HG03139 (cell line): ENCODE measurements at regions not wholly inside any gene's neighbourhood (a gene's known extent, or its start where the extent isn't known, plus 50 kb on each side); places are given as distances from the start of the nearest gene placed in this dataset.

Source experiments
- ATAC-seq: cut with Tn5 transposase; IDR thresholded peaks from one replicate; pipeline ENCODE4 v1.9.1; 2021; ENCODE audit not compliant: unreplicated experiment

DNA sequence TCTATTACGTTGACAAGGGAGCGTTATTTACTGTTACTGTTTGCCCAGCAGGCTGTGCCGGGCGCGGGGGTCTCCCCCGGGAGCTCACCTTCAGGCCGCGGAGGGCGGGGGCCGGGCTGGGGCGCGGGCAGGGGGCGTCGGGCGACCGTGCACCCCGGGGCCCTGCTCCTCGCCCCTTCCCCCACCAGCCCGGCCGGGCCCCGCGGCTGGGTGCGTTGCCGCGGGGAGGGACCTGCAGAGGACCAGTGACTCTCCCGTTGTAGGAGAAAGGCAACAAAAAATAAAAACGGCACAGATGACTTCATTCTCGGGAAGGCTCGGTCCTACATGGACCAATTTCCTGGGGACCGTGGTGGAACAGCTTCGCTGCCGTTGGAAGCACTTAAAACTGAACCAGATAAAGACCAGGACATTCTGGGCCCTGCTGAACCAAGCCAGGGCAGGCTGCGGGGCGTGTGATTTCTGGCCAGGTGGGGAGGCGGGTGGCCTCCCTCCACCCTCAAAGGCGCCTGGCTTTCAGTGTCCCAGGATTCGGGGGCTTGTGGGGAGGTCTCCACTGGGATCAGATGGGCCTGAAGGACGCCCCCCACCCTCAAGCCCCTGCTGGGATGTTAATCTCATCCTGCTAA, 57.4 kb downstream of the IGLL1 start:
- ATAC-seq: no peak

DNA sequence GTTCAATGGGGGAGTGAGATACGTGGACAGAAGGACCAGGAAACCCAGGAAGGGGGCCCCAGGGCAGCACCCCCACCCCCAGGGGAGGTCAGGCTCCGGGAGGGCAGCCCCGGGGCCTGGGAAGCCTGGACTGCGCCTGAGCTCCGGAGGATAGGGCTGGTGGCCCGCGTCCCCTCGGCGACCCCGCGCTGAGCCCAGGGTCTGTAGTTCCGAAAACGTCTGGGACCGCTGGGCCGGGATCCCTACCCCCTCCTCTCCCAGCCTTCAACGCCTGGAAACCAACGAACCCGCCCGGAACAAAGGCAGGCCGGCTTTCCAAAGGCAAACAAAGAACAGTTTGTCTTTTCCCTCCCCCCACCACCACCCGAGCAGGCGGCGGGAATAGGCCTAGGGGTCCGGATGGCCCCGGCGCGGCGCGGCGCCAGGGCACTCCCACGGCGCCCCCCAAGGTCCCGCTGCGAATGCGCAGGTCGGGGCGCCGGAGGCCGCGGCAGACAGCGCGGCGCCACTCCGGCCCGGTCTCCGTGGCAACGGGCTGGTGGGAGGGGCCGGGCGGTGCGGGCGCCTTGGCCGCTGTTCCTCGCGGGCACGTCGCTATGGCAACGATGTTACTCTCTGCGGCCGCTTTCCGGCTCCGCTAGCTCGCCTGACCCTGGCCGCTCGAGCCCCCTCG, 58.5 kb downstream of the IGLL1 start:
- ATAC-seq: peak; percentile 58

DNA sequence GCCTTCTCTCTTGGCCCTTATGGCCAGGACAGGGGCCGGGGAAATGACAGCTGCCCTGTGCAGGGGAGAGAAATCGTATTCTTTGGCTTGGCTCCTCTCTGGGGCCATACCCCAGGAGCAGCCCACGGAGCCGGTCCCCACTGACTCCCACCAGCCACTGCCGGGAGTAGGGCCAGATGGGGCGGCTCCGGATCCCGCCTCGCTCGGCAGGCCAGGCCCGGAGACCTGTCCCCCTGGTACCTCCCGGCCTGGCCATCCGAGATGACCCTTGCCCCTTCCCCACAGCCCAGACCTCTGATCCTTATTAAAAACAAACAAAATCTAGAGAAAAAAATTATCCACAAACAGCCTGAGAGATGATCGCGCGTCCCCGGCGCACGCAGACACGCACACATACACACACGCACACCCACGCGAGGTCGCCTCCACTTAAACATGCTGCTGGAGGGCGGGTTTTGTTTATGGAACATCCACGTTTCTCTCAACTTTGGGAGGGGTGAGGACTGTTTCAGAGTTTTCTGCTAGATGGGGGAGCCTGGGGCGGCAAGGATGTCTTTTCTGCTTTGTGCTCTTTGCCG, 59.1 kb downstream of the IGLL1 start:
- ATAC-seq: no peak

DNA sequence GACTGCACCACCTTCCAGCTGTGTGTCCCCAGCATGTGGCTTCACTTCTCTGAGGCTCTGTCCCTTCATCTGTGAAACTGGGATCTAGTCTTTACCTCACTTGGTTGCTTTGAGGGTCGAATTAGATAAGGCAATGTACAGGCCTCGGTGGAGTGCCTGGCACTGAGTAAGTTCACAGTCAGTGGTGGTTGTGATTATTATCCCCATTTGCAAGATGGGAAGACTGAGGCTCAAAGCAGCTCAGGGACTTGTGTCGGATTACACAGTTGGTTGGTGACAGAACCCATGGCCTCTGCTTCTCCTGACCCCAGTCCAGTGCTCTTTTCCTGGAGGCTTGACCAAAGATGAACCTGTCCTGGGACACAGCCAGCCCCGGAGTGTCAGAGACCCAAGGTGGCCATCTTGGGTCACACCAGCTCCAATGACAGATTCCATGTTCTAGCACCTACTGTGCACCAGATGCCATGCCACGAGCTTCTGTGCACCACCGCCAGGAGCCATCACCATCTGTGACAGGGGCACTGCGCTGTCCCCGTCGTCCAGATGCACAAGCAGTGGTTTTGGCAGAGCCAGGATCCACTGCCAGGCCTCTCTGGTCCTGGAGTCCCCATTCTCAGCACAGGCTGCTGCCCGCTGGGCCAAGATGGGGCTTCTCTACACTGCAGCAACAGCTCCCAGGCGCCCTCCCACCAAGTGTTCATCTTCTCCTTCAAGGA, 60.5 kb downstream of the IGLL1 start:
- ATAC-seq: no peak

DNA sequence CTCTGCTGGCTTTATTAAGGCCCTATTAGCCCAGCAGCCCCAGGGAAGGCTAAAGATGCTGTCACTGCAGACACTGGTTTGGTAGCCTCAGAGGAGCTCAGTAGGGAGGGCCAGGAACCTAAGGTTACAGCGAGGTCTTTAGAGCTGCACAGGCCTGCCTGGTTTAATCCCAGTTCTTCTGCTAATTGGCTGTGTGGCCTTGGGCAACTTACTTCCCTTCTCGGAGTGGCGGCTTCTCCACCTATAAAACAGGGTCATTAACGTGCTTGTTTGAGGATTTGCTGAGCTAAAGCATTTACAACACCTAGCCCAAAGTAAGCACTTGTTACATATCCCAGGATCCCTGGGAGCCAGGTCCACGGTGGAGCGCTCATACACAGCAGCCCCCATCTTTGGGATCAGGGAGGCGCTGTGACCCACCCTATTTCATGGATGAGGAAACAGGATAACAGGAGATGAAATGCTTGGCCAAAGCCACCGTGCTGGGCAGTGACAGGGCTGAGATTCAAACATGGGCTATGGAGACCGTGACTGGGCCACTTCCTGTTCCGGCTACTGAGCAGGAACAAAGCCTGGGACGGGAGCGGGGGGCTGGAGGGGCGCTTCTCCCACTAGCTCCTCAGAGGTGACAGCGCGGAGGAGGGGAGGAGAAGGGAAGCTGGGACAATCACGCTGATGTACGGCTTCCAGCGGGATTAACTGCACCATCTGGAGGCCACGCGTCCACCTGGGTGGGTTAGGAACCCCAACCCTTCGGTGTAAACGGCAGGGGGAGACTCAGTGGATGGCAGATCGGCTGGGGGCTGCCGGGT, 61.5 kb downstream of the IGLL1 start:
- ATAC-seq: no peak

DNA sequence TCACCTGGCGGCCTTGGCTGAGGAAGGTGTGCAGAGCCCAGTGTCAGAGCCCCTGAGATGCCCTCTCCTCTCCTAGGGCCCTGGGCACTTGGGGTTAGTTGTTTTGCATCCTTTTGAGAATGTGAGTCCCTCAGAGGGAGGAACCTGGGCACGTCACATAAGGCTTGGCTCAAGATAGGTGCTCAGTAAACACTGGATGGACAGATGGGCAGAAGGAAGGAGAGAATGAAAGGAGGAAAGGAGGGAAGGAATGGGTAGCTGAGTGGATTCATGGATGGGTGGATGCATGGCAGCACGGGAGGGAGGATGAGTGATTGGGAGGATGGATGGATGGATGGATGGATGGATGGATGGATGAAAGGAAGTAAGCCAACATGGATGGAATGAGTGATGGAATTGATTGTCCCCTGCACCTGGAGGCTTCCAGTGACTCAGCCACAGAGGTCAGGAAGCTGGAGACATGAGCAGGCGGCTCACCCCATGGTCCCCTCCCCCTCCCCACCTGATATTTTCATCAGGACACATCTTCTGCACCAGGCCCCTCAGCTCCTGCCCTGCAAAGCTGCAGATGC, 62.2 kb downstream of the IGLL1 start:
- no peak for ATAC-seq

DNA sequence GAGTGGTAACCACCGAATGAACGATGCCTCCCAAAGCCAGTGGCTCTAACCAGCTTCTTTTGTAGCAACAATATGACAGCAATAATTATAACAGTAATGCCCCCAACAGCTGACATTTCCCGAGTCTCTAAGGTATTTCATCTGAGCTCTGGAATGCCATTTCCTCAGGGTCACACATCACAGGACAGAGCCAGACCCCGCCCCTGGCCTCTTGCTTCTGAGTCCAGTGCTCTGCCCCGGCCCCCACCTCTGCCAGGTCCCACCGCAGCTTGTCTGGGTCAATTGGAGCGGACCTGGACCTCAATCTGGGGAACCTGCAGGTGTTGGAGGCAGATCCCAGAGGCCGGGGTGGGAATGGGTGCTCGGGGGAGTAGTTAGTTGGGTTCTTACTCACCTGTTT, 63.8 kb downstream of the IGLL1 start:
- no peak for ATAC-seq

DNA sequence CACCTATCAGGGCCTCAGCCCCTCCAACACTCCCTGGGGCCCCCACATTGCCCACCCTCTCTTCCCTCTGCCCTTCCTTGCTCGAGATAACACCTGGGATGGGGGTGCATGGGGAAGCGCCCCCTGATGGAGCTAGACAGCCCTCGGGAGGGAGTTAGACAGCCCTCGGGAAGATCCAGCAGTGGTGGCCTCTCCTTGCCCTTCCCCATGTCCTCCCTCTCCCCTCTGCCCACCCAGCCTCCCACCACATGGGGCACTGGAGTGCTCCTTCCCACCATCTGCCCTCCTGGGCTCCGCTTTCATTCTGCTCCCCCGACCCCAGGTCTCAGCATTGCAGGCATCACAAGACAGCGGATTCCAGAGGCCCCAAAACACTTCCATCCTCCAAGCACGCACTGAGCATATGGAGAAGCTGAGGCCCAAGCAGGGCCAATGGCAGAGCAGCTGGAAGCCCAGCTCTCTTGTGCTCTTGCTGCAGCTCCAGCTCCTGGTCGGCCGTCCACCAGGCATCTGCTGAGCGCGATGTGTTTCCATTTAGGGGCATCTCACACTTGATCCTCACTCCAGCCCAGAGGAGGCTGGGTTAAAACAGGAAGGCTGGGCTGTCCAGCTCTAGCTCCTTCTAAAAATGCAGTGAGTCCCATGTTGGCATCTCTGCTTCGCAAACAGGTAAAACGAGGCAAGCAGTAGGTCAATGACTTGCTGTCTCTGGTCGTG, 65.6 kb downstream of the IGLL1 start:
- ATAC-seq: no peak

DNA sequence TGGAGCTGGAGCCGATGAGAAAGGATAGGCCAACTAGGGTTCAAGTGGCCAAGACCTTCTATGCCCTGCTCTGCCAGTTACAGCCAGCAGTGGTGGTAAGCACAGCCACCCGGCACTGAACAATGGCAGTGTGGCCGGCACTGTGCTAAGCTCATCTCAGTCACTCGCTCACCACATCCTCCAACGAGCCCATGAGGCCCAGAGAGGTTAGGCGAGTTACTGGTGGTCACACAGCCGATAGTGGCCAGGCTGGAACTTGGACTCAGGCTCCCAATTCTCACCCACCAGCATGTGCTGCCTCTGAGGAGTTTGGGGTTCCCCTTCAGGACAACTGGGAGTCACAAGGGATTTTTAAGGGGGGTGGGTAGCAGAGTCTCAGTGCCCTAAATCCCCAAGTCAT, 66.4 kb downstream of the IGLL1 start:
- no peak for ATAC-seq

DNA sequence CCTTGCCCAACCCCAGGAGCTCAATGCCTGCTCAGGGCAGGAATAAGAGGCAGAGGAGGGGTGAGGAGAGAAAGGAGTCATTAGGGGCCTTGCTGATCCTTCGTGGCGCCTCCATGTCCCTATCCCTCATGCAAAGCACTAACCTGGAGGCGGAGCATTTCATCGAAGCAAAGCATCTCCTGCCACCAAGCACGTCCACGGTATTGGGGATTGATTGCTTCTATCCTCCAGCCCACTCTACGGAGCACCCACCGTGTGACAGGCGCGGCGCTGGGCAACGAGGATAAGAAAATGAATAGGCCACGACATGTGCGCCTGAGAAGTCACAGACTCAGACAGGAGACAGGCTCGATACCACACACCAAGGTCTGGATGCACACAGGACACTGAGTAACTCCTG, 67.0 kb downstream of the IGLL1 start:
- no peak for ATAC-seq

DNA sequence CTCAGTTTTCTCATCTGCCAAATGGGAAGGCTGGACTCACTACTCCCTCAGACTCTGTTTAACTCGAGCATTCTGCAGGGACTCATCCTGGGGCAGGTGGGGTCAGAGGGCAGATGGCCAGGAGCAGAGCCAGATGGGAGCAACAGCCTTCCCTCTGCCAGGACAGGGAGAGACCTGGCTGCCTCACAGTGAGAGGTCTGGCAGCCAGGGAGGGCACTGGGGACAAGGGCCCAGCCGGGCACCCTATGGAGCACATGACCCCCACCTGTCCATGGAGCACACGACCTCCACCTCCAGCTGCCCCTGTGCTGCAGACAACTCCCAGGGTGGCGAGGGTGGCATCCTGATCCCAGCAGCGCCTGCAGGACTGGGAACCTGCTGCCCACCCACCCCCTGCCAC, 67.4 kb downstream of the IGLL1 start:
- ATAC-seq: no peak

DNA sequence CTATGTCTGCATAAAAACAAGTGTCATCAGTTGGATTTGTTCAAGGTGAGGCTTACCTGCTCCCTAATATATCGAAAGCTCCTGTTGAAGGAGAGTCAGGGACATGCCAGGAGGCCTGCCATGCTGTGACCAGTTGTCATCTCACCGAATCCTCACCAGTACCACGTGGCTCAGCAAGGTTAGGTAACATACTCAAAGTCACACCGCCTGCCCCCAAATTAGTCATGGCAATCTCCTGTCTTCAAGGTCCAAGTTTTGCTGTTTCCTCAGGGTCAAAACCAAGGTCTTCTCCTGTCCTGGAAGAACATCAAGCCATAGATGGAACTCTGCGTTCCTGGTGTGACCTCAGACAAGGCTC, 67.8 kb downstream of the IGLL1 start:
- no peak for ATAC-seq

DNA sequence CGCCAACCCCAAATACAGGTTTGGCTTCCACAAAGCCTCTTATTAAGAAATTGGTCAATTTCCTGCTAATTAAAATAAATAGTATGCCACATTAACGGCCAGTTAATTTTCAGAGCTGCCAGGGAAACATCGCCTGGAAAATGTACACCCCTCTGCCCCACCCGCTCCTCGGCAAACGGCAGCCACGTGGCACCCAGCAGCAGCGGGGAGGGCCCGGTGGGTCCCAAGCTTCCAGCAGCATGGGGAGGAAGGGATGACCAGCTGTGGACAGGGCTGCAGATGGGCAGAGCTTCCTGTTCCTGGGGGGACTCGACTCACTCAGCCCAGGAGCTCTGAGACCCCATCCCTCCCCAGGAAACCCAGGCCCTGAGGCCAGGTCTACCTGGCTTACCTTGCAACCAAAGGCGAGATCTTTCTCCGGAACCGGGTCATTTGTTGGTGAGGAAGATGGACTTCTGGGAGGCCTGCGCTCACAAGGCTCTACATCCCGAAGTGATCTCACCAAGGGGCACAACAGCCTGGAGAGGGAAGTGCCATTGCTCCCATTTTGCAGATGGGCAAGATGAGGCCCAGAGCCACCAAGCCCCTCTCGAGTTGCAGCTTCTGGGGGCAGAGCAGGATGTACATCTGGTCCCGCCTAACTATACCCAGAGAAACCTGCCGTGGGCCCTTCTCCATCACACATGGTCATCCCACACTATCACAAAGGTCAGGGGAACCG, 68.3 kb downstream of the IGLL1 start:
- no peak for ATAC-seq

DNA sequence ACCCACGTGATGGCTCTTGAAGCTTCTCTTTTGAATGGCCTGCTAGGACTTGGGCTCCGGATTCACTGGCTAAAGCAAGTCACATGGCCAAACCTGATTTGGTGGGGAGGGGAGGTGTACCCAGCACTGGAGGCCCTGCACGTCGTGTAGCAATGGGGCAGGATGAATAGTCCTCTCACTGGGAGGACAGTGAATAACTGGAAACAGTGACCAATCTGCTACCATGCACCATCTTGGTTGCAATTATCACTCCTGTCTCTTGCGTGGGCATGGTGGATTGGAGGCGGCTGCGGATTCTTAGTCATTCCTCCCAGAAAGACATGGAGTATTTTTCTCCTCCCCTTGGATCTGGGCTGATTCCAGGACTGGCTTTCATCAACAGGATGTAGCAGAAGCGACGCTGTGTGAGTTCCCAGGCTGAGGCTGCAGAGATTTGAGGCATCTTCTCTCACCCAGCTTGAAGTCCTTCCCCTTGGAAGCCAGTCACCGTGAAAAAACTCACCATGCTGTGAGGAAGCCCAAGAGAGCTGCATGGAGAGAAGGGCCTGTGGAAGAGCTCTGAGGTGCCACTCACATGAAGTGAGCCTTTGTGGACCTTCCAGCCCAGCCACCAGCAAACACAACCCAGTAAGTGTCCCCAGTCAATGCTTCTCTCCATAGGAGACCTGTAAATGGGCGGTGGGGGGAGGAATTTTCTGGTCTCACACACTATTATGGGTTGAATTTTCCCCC, 70.4 kb downstream of the IGLL1 start:
- no peak for ATAC-seq

DNA sequence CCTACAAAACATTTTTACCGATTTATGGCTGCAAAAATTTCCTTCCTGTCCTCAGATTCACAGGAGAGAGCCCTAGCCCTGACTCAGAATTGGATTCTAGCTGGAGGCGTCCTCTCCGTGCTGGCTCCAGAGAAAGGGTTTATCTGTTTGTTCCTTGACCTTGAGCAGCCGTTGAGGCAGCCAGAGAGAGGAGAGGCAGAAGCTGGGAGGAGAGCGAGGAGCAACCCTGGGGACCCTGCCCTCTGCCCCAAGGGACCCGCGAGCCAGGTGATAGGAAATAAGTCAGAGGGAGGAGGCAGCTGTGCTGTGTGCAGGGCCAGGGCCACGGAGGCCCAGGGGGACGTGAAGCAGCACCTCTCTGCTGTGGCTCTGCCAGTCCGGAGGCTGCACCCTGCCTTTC, 75.6 kb downstream of the IGLL1 start:
- no peak for ATAC-seq

DNA sequence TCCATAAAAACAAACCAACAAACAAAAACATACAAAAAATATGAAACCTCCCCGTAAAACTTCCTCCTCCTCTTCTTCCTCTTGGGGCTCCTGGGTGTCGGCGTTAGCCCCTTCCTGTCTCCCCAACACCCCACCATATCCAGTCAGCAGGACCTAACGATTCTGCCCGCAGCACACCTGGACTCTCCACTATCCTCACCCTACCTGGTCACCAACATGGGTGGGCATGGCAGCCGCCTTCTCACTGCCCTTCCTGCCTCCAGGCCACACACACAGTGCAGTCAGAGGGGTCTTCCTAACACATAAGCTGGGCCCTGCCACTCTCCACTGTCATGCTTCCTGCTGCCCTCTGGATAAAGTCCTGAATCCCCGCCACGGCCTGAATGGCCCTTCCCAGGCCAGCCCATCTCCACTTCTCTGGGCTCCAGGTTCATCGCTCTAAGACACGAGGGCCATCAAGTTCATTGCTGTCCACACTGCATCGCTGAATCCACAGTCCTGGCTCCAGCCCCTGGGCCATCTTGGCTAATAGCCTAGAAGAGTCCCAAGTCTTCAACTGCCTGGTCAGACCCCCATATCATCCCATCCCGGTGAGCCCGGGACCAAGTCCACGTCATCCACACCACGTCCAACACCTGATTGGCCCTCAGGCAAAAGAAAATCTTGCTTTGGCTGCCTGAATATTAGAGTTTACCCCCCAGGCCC, 76.2 kb downstream of the IGLL1 start:
- no peak for ATAC-seq

DNA sequence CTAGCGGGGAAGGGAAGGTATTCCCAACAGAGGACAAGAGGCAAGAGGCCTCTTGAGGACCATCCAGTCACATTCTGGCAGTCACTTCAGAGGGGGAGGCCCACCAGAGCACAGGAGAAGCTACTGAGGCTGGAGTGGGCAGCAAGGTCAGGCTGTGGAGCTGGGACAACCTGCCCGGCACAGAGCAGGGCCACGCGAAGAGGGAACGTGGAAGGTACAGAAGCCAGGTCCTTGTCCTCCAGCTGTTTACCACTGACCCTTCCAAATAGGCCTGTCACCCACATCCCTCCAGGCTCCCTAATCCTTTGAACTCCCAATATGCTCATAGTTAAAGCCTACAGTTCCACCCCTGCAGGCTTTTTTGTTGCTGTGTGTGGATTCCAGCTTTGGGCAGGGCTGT, 76.9 kb downstream of the IGLL1 start:
- ATAC-seq: no peak

DNA sequence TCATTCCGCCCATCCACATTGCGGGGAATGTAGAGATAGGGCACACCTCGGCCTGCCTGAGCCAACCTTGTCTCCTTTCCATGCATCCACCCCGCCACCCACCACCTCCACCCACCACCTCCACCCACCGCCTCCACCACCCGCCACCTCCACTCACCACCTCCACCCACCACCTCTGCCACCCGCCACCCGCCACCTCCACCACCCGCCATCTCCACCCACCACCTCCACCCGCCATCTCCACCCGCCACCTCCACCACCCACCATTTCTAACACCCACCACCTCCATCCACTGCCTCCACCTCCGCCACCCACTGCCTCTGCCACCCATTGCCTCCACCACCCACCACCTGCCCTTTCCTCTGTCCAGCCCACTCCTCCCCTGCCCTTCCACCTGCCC, 78.4 kb downstream of the IGLL1 start:
- no peak for ATAC-seq

DNA sequence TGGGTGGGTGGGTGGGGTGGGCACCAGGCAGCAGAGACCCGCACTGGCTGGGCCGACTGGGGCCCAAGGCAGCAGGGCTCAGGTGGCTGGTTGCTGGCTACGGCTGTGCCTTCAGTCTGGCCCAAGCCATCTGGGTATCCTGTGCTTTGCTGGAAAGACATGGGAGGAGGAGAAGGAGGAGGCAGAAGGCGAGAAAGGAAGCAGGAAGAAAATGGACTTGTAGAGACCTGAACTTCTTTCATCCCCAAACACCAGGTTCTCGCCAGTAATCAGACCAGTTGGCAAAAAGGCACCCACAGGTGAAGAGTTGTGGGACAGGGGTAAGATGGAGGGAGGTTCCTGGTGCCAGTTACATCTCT, 78.8 kb downstream of the IGLL1 start:
- ATAC-seq: no peak
